ENCODE measurements at regions not wholly inside any gene's neighbourhood (a gene's known extent, or its start where the extent isn't known, plus 50 kb on each side); places are given as distances from the start of the nearest gene placed in this dataset.

DNA sequence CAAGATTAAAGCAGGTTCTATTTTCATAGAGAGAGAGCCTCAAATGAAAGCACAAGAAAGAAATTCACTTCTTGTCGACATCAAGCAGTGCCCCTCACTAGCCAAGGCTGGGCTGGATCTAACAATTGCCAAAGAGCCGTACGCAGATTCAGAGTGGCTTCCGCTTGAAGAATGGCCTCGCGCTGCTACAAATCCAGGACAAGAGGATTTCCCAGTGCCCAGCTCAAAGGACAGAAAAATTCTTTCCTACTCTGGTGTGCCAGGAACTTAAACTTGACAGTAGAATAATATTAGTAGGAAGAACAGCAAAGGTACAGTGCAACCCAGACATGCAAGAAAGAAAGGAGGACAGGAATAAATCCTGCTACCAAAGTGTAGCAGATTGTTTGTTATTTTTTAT, 56.5 kb upstream of the PPARGC1A start:
- TF ChIP-seq POLR2AphosphoS5 (IDR thresholded peaks at IDR 0.05): no peak
- TF ChIP-seq, protein P1, sequence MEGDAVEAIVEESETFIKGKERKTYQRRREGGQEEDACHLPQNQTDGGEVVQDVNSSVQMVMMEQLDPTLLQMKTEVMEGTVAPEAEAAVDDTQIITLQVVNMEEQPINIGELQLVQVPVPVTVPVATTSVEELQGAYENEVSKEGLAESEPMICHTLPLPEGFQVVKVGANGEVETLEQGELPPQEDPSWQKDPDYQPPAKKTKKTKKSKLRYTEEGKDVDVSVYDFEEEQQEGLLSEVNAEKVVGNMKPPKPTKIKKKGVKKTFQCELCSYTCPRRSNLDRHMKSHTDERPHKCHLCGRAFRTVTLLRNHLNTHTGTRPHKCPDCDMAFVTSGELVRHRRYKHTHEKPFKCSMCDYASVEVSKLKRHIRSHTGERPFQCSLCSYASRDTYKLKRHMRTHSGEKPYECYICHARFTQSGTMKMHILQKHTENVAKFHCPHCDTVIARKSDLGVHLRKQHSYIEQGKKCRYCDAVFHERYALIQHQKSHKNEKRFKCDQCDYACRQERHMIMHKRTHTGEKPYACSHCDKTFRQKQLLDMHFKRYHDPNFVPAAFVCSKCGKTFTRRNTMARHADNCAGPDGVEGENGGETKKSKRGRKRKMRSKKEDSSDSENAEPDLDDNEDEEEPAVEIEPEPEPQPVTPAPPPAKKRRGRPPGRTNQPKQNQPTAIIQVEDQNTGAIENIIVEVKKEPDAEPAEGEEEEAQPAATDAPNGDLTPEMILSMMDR (IDR thresholded peaks at IDR 0.05): no peak

Measured in suprapubic skin (tissue), 3 donors.